Spleen (tissue), 11 donors: ENCODE measurements at regions not wholly inside any gene's neighbourhood (a gene's known extent, or its start where the extent isn't known, plus 50 kb on each side); places are given as distances from the start of the nearest gene placed in this dataset.
"Not testable (repeated sequence)": the region's sequence is repeated elsewhere in the genome, so short reads cannot be mapped to it uniquely, and the experiment has no call there.

Experiments
- DNase-seq: peaks from one replicate; pipeline ENCODE4 v3.0.0-alpha.2; 2020
- H3K27ac ChIP-seq, 8 donors: fragments of 200-600 bp; sonication (generic) in 7 of 8; 1 replicate in 4 of 8; 2 replicates in 4 of 8; pipeline versions ENCODE4 v1.5.0 to v1.8.0; 2016 to 2021; ENCODE audit warnings: inconsistent platforms in 4 of 8, mild to moderate bottlenecking in 4 of 8, moderate library complexity in 1 of 8
- H3K27me3 ChIP-seq, 7 donors: fragments of 200-600 bp; sonication (generic) in 6 of 7; replicated peaks in 1 of 7; 1 replicate in 4 of 7; 2 replicates in 3 of 7; pipeline versions ENCODE4 v1.5.0 to v1.8.0; 2016 to 2021; ENCODE audit warnings: inconsistent platforms in 3 of 7, mild to moderate bottlenecking in 1 of 7
- H3K36me3 ChIP-seq, 6 donors: fragments of 200-600 bp; sonication (generic) in 5 of 6; 1 replicate in 4 of 6; 2 replicates in 2 of 6; pipeline versions ENCODE4 v1.5.0 to v1.8.0; 2016 to 2021; ENCODE audit warnings: inconsistent platforms in 2 of 6
- H3K4me1 ChIP-seq, 6 donors: fragments of 200-600 bp; sonication (generic) in 5 of 6; 1 replicate in 3 of 6; 2 replicates in 3 of 6; pipeline versions ENCODE4 v1.5.0 to v1.8.0; 2016 to 2021; ENCODE audit warnings: inconsistent platforms in 3 of 6
- H3K4me3 ChIP-seq, 8 donors: fragments of 200-600 bp; sonication (generic) in 7 of 8; 1 replicate in 4 of 8; 2 replicates in 4 of 8; pipeline versions ENCODE4 v1.5.0 to v1.8.0; 2016 to 2021; ENCODE audit warnings: inconsistent platforms in 4 of 8, mild to moderate bottlenecking in 4 of 8, moderate library complexity in 2 of 8
- H3K9me3 ChIP-seq, 8 donors: fragments of 200-600 bp; sonication (generic) in 7 of 8; 1 replicate in 4 of 8; 2 replicates in 4 of 8; pipeline versions ENCODE4 v1.5.0 to v1.8.0; 2016 to 2021; ENCODE audit warnings: inconsistent platforms in 4 of 8
- POLR2A ChIP-seq, 3 donors: fragments of 450-650 bp; IDR thresholded peaks; one replicate each; pipeline ENCODE4 v1.5.1; 2017; ENCODE audit warnings: antibody characterized with exemption in 3 of 3, mild to moderate bottlenecking in 1 of 3
- POLR2AphosphoS5 ChIP-seq, 3 donors: sonication (generic); formaldehyde crosslinking; IDR thresholded peaks; one replicate each; pipeline ENCODE4 v1.5.1; 2017; ENCODE audit warnings: antibody characterized with exemption in 3 of 3
- WGBS, 5 donors: extraction: QIAGEN DNeasy Blood & Tissue Kit in 3 of 5; methylation state at CpG; one replicate each; pipeline versions ENCODE4 v1.1.5 to v1.1.7; 2013 to 2018; 5-methylcytosine and 5-hydroxymethylcytosine counted together
- intact Hi-C: fragments of 100-400 bp; cut with DNase I; formaldehyde crosslinking; loops from one replicate; pipeline ENCODE4 v1.15.0; 2023; ENCODE audit warnings: low total_unique reads
- TF ChIP-seq, protein P1 (sequence below), 11 experiments: fragments of 200-600 bp in 7 of 11; fragments of 450-650 bp in 4 of 11; sonication (generic) in 4 of 11; IDR thresholded peaks in 8 of 11; conservative IDR thresholded peaks in 3 of 11; 1 replicate in 7 of 11; 2 replicates in 4 of 11; pipeline versions ENCODE4 v1.4.0 to v1.8.0; 2016 to 2021; ENCODE audit warnings: antibody characterized with exemption in 11 of 11, inconsistent platforms in 4 of 11, mild to moderate bottlenecking in 1 of 11
- donor health status: healthy with polysubstance abuse.
- donor health status: DM: no; HTN: no; CAD: no; lungs with moderate emphysema.
- donor health status: DM: no; HTN: no; CAD: no.
- donor health status: Bipolar disorder and iron deficiency.
- donor health status: healthy.
- donor health status: DM: no; HTN: no; CAD: no.
- donor health status: DM: yes; HTN: yes; CAD: no.

DNA sequence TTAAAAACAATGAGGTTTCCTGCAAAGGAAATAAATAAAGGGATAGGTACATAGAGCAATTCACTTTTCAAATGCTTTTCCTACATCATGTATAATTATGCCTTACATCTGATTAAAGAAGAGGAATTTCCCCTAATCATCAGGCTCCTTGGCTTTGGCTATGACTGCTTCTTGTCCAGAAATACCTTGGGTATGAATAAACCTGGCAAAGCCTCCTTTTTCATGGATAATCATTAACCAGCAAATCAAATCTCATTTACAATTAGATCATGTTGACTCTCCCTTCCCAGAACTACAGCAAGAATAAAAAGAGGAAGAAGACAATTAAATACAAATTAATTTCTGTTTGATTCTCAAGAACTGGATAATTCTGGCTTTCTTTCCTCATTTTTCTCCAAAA is 58.0 kb upstream of the CD2AP start:
- Histone ChIP-seq H3K9me3 (no peaks in the 10 kb centered on the region), H3K27me3 (no peaks in the 10 kb centered on the region), H3K4me1 (peaks cover 0 to 13% (median 8%) of the 10 kb centered on the region in 6 donors), H3K36me3 (no peaks in the 10 kb centered on the region), H3K27ac (no peak overlapping the region), H3K4me3 (no peak overlapping the region)
- intact Hi-C loops: loop anchor here (5.0 to 10.0 kb wide), 2 partner anchors 205 to 358 kb away; no protein-coding TSS in a partner anchor
- no peak for TF ChIP-seq POLR2A (IDR thresholded peaks at IDR 0.05)
- TF ChIP-seq, protein P1, sequence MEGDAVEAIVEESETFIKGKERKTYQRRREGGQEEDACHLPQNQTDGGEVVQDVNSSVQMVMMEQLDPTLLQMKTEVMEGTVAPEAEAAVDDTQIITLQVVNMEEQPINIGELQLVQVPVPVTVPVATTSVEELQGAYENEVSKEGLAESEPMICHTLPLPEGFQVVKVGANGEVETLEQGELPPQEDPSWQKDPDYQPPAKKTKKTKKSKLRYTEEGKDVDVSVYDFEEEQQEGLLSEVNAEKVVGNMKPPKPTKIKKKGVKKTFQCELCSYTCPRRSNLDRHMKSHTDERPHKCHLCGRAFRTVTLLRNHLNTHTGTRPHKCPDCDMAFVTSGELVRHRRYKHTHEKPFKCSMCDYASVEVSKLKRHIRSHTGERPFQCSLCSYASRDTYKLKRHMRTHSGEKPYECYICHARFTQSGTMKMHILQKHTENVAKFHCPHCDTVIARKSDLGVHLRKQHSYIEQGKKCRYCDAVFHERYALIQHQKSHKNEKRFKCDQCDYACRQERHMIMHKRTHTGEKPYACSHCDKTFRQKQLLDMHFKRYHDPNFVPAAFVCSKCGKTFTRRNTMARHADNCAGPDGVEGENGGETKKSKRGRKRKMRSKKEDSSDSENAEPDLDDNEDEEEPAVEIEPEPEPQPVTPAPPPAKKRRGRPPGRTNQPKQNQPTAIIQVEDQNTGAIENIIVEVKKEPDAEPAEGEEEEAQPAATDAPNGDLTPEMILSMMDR (IDR thresholded peaks at IDR 0.05 in 8 of 11, conservative IDR thresholded peaks at IDR 0.05 in 3 of 11): no peak
- TF ChIP-seq POLR2AphosphoS5 (IDR thresholded peaks at IDR 0.05): no peak
- DNase-seq: no peak

DNA sequence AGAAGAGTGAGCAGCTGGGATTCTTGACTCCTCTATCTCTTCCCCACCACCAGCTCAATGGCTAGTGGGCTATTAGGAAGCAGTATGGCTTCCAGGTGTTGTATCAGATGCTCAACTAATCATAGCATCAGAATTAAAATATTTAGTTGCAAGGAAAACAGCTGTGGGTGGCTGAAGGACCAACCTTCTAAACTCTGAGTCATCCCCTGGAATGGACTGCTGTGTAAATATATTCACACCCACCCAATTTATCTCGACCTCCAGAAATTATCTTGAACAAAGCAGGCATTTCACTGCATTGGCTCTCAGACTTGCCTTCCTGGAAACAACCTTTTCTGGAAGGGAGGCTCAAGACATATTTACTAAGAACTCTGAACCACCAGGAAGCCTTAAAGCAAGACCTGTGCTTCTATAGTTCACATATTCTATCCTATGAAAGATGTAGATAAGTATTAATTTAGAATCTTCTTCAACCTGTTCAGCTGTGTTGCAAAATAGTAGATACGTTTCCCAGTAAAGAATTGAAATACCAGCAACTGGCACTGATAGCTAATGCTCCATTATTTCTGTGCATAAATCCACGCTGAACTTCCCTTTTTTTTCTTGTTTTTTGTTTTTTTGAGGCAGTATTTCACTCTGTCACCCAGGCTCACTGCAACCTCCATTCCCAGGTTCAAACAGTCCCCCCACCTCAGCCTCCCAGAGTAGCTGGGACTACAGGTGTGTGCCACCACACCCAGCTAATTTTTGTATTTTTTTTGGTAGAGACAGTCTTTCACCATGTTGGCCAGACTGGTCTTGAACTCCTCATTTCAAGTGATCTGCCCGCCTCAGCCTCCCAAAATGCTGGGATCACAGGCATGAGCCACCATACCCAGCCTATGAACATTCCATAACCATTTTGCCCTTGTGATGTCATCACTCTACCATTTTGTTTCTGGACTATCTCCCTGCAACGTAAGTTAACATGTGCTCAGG is 56.9 kb upstream of the CD2AP start:
- DNase-seq: no peak
- H3K36me3 ChIP-seq: no peaks in the 10 kb centered on the region
- no peaks in the 10 kb centered on the region for H3K9me3 ChIP-seq
- intact Hi-C loops: no loop called here
- no peak overlapping the region for H3K27ac ChIP-seq
- H3K4me3 ChIP-seq: no peak overlapping the region
- TF ChIP-seq, protein P1 (IDR thresholded peaks at IDR 0.05 in 8 of 11, conservative IDR thresholded peaks at IDR 0.05 in 3 of 11): no peak
- TF ChIP-seq POLR2AphosphoS5 (IDR thresholded peaks at IDR 0.05) (no peak), POLR2A (IDR thresholded peaks at IDR 0.05) (no peak)
- no peaks in the 10 kb centered on the region for H3K27me3 ChIP-seq
- WGBS, 5 donors: 67 to 84% (median 68%) methylated on average over 5 of the region's 5 CpGs
- H3K4me1 ChIP-seq: peaks cover 0 to 2% (median 0%) of the 10 kb centered on the region in 6 donors

DNA sequence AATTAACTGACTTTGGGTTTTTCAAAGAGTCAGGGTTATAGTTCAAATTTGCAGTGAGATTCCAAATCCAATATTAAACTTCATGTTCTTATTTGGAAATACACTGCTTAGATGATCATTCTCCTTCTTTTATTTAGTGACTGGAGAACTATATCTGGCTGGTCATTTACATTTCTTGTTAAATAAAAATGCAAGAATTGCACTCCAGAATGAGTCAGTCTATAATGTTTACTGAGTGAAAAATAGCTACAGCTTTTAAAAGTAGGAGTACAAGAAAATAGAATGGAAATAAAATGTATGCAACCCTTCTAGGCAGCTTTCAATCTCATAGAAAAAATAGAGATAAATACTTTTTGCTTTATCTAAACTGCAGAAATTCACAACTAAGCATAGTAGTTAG is 54.5 kb upstream of the CD2AP start:
- TF ChIP-seq POLR2AphosphoS5 (IDR thresholded peaks at IDR 0.05) (no peak), POLR2A (IDR thresholded peaks at IDR 0.05) (no peak)
- TF ChIP-seq, protein P1 (IDR thresholded peaks at IDR 0.05 in 8 of 11, conservative IDR thresholded peaks at IDR 0.05 in 3 of 11): no peak
- Histone ChIP-seq H3K9me3 (peaks cover 0 to 12% (median 3%) of the 10 kb centered on the region in 8 donors), H3K36me3 (no peaks in the 10 kb centered on the region), H3K27me3 (no peaks in the 10 kb centered on the region), H3K27ac (no peak overlapping the region), H3K4me1 (no peaks in the 10 kb centered on the region), H3K4me3 (no peak overlapping the region)
- DNase-seq: no peak
- intact Hi-C loops: no loop called here

DNA sequence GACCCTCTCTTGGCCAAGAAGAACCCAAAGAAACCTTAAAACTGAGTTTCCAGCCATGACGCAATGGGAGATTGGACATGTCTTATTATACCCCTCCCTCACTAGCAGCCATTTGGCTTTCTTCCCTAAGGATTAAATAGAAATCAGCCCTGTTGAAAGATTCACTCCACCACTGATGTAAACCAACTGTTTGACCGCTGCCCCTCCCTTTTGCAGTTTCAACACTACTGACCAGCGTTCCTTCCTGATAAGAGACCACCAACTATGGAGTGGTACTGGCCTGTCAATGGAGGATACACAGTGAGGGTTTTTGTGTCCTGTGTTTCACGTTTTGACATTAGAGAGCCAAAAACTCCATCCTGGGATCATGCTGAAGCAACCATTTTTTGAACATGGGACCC is 53.2 kb upstream of the CD2AP start:
- Histone ChIP-seq H3K9me3 (peaks cover 0 to 26% (median 17%) of the 10 kb centered on the region in 8 donors), H3K36me3 (no peaks in the 10 kb centered on the region), H3K4me1 (no peaks in the 10 kb centered on the region), H3K27me3 (no peaks in the 10 kb centered on the region), H3K4me3 (no peak overlapping the region), H3K27ac (no peak overlapping the region)
- no peak for DNase-seq
- TF ChIP-seq POLR2A (IDR thresholded peaks at IDR 0.05) (no peak), POLR2AphosphoS5 (IDR thresholded peaks at IDR 0.05) (no peak)
- TF ChIP-seq, protein P1 (IDR thresholded peaks at IDR 0.05 in 8 of 11, conservative IDR thresholded peaks at IDR 0.05 in 3 of 11): no peak
- 60 to 82% (median 69%) methylated on average over 4 of the region's 4 CpGs for WGBS, 5 donors
- intact Hi-C loops: no loop called here

DNA sequence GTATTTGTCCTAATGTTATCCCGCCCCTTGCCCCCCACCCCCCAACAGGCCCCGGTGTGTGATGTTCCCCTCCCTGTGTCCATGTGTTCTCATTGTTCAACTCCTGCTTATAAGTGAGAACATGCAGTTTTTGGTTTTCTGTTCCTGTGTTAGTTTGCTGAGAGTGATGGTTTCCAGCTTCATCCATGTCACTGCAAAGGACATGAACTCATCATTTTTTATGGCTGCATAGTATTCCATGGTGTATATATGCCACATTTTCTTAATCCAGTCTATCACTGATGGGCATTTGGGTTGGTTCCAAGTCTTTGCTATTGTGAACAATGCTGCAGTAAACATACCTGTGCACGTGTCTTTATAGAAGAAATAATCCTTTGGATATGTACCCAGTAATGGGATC is 51.9 kb upstream of the CD2AP start:
- H3K4me3 ChIP-seq, H3K4me1 ChIP-seq, H3K27me3 ChIP-seq, intact Hi-C loops, H3K36me3 ChIP-seq, DNase-seq, H3K27ac ChIP-seq: not testable (repeated sequence)
- peaks cover 0 to 38% (median 28%) of the 10 kb centered on the region in 8 donors for H3K9me3 ChIP-seq
- WGBS, 5 donors: 90 to 100% (median 95%) methylated on average over 3 of the region's 3 CpGs
